ENCODE measurements at regions not wholly inside any gene's neighbourhood (a gene's known extent, or its start where the extent isn't known, plus 50 kb on each side); places are given as distances from the start of the nearest gene placed in this dataset.

GRCh38 chr3:72174040-72174439 lies 389.1 kb upstream of the PROK2 start:
- Histone ChIP-seq H3K4me3 (ENCODE audit: low read depth, low read length, poor library complexity, severe bottlenecking) (no peak overlapping the region), H3K9me3 (ENCODE audit: low read depth, low read length, poor library complexity, severe bottlenecking) (no peaks in the 10 kb centered on the region), H3K27me3 (replicated peaks; ENCODE audit: insufficient read depth, low read depth, low read length, poor library complexity) (no peaks in the 10 kb centered on the region), H3K27ac (ENCODE audit: low read depth, low read length, poor library complexity, severe bottlenecking) (no peak overlapping the region), H3K4me1 (ENCODE audit: insufficient read depth, low read length, poor library complexity, severe bottlenecking) (no peaks in the 10 kb centered on the region), H3K36me3 (ENCODE audit: insufficient read depth, low read length, poor library complexity, severe bottlenecking) (no peaks in the 10 kb centered on the region)
- no peak for TF ChIP-seq EZH2 (IDR thresholded peaks at IDR 0.05; ENCODE audit: borderline replicate concordance, low read depth, low read length, poor library complexity, severe bottlenecking)
- no peak for TF ChIP-seq CTCF (conservative IDR thresholded peaks at IDR 0.05; ENCODE audit: low read depth, low read length)
- intact Hi-C loops (cut with micrococcal nuclease; ENCODE audit: unreplicated experiment), result no loop called here
- POLR2A ChIA-PET (ENCODE audit: low non-redundant PET), result no interaction called here
- CTCF ChIA-PET, result no interaction called here
- no TSS peak for BruUV-seq (replicated peaks)
- DNase-seq (ENCODE audit: low spot score), result no peak

- Histone ChIP-seq H3K4me1 (ENCODE audit: insufficient read depth, low read length, poor library complexity, severe bottlenecking) (no peaks in the 10 kb centered on the region), H3K27me3 (replicated peaks; ENCODE audit: insufficient read depth, low read depth, low read length, poor library complexity) (no peaks in the 10 kb centered on the region), H3K27ac (ENCODE audit: low read depth, low read length, poor library complexity, severe bottlenecking) (no peak overlapping the region), H3K36me3 (ENCODE audit: insufficient read depth, low read length, poor library complexity, severe bottlenecking) (no peaks in the 10 kb centered on the region), H3K4me3 (ENCODE audit: low read depth, low read length, poor library complexity, severe bottlenecking) (no peak overlapping the region), H3K9me3 (ENCODE audit: low read depth, low read length, poor library complexity, severe bottlenecking) (no peaks in the 10 kb centered on the region)
- intact Hi-C loops (cut with micrococcal nuclease; ENCODE audit: unreplicated experiment), result no loop called here
- no peak for DNase-seq (ENCODE audit: low spot score)
- ChIA-PET POLR2A (ENCODE audit: low non-redundant PET) (no interaction called here), CTCF (no interaction called here)
- BruUV-seq (replicated peaks), result no TSS peak
- TF ChIP-seq EZH2 (IDR thresholded peaks at IDR 0.05; ENCODE audit: borderline replicate concordance, low read depth, low read length, poor library complexity, severe bottlenecking) (no peak), CTCF (conservative IDR thresholded peaks at IDR 0.05; ENCODE audit: low read depth, low read length) (no peak)
Measured at GRCh38 chr3:72171946-72172345, 387.0 kb upstream of the PROK2 start.

GRCh38 chr3:72171463-72171881 lies 386.5 kb upstream of the PROK2 start:
- DNase-seq (ENCODE audit: low spot score), result no peak
- H3K4me3 ChIP-seq (ENCODE audit: low read depth, low read length, poor library complexity, severe bottlenecking), result no peak overlapping the region
- no peaks in the 10 kb centered on the region for H3K27me3 ChIP-seq (replicated peaks; ENCODE audit: insufficient read depth, low read depth, low read length, poor library complexity)
- no peak overlapping the region for H3K27ac ChIP-seq (ENCODE audit: low read depth, low read length, poor library complexity, severe bottlenecking)
- no peaks in the 10 kb centered on the region for H3K36me3 ChIP-seq (ENCODE audit: insufficient read depth, low read length, poor library complexity, severe bottlenecking)
- no peaks in the 10 kb centered on the region for H3K4me1 ChIP-seq (ENCODE audit: insufficient read depth, low read length, poor library complexity, severe bottlenecking)
- intact Hi-C loops (cut with micrococcal nuclease; ENCODE audit: unreplicated experiment), result no loop called here
- ChIA-PET CTCF (no interaction called here), POLR2A (ENCODE audit: low non-redundant PET) (no interaction called here)
- no peaks in the 10 kb centered on the region for H3K9me3 ChIP-seq (ENCODE audit: low read depth, low read length, poor library complexity, severe bottlenecking)
- BruUV-seq (replicated peaks), result no TSS peak
- TF ChIP-seq CTCF (conservative IDR thresholded peaks at IDR 0.05; ENCODE audit: low read depth, low read length) (no peak), EZH2 (IDR thresholded peaks at IDR 0.05; ENCODE audit: borderline replicate concordance, low read depth, low read length, poor library complexity, severe bottlenecking) (no peak)
